Epithelial cell of proximal tubule (primary cell): ENCODE measurements at regions not wholly inside any gene's neighbourhood (a gene's known extent, or its start where the extent isn't known, plus 50 kb on each side); places are given as distances from the start of the nearest gene placed in this dataset.

Experiments used
- DNase-seq: peaks from one replicate; pipeline ENCODE4 v3.0.0-alpha.2; 2011; ENCODE audit warnings: low read depth
- H3K4me3 ChIP-seq: 2 replicates; pipeline ENCODE4 v1.5.1; 2011; ENCODE audit warnings: low read depth, mild to moderate bottlenecking, low read length
- TF ChIP-seq, protein P1 (sequence below): conservative IDR thresholded peaks from 2 replicates; pipeline ENCODE4 v1.5.1; 2012; ENCODE audit warnings: low read depth, mild to moderate bottlenecking, low read length

DNA sequence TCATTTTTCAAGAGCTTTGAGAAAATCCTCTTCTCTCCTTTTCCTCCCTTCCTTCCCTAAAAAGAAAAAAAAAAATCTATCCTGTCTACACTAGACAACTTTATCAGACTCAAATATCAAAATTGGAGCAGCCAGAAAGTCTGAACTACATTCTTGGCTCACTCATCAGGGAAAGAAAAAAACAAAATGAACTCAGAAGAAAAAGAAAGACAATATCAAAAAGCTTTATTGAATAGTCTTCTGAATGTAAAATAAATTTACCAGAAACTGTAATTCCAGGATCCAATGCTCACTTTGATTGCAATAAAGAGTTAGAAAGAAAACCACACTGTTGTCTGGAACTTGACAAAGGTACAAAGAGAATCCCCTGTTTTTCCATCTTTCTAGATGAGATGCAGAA is 507.2 kb upstream of the MPDZ start:
- DNase-seq: no peak
- TF ChIP-seq, protein P1, sequence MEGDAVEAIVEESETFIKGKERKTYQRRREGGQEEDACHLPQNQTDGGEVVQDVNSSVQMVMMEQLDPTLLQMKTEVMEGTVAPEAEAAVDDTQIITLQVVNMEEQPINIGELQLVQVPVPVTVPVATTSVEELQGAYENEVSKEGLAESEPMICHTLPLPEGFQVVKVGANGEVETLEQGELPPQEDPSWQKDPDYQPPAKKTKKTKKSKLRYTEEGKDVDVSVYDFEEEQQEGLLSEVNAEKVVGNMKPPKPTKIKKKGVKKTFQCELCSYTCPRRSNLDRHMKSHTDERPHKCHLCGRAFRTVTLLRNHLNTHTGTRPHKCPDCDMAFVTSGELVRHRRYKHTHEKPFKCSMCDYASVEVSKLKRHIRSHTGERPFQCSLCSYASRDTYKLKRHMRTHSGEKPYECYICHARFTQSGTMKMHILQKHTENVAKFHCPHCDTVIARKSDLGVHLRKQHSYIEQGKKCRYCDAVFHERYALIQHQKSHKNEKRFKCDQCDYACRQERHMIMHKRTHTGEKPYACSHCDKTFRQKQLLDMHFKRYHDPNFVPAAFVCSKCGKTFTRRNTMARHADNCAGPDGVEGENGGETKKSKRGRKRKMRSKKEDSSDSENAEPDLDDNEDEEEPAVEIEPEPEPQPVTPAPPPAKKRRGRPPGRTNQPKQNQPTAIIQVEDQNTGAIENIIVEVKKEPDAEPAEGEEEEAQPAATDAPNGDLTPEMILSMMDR: no peak
- no peak overlapping the region for H3K4me3 ChIP-seq

DNA sequence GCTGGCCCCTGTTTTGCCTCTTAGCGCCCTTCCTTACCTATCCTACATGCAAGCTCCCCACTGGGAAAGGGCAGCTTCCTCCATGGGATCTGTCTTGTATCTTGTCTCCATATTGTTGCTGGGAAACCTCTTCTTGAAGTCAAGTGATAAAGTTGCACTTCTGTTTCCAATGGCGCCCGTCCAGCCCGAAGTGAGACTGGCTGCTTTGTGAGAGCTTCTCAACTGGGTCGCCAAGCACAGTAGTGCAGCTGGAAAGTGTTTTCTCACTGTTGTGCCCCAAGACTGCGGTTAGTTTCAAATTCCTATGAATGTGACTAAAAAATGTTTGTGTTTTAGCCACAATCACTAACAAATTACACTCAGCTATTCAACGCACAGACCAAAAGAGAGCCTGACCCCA is 506.6 kb upstream of the MPDZ start:
- no peak for DNase-seq
- no peak overlapping the region for H3K4me3 ChIP-seq
- TF ChIP-seq, protein P1: no peak

DNA sequence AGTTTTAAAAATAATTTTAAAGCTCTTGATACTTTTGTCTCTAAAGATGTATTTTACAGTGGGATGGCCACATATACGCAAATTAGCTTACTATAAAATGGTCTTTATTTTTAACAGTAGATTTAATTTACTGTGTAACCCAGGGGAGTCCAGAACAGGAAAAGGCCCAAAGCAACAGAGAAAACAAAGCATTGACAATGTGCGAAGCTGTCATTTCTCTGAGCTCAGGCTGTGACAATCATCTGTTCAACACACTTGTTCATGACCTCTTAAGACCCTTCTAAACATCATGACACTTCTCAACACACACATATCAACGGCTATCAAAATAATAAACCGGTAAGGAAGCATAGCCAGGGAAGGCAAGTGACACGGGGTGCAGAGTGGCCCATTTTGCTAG is 499.6 kb upstream of the MPDZ start:
- no peak overlapping the region for H3K4me3 ChIP-seq
- TF ChIP-seq, protein P1: no peak
- no peak for DNase-seq

DNA sequence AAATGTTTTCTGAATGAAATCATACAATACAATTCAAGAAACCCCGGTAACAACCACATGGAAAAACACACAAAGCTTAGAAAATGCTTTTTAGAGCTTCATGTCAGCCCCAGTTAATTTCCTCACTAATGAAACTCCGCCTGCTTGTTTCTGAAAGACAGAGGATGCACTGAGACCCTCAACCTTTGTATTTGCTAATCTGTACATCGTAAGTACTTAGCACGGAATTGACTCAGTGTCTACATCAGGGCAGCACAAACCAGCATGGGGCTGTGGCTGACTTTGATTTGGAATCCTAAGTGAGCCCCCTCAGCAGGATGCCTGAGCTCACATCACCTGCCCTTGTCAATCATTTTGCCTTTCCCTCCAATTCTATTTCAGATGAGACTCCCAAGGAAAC is 499.1 kb upstream of the MPDZ start:
- TF ChIP-seq, protein P1: no peak
- H3K4me3 ChIP-seq: no peak overlapping the region
- no peak for DNase-seq

DNA sequence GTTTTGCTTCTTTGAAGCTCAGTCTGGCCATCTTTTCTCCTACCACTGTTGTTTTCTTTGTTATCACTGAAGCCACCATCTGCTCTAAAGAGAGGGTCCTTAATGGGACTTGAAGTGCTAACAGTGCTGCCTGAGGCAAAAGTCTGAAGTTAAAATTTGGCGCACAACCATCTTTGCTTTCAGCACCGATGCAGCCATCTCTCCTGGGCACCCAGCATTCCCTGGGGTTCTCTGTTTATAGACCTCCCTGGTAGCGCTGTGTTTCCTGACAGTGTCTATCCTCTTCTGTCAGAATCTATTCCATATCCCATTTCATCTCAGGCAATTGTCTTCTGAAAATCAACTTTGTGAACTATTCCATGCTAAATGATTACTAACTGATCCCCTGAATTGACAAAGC is 491.5 kb upstream of the MPDZ start:
- no peak overlapping the region for H3K4me3 ChIP-seq
- DNase-seq: no peak
- TF ChIP-seq, protein P1: no peak

DNA sequence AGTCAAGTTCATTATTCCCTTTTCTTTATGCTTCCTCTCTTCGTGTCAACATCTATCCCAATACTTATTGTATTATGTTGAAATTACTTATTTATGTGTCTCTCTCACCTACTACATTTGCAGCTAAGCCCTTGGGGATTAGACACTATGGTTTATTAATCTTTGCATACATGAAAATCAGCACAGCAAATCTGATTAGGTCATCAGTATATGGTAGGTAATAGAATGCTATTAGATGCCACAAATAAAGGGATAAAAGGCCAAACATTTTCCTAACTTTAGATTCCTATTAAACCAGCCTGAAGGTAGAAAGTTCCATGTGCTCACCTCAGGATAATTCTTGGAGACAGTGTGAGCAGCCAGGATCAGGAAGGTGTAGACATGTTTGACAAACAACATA is 490.1 kb upstream of the MPDZ start:
- no peak overlapping the region for H3K4me3 ChIP-seq
- DNase-seq: no peak
- TF ChIP-seq, protein P1: no peak

DNA sequence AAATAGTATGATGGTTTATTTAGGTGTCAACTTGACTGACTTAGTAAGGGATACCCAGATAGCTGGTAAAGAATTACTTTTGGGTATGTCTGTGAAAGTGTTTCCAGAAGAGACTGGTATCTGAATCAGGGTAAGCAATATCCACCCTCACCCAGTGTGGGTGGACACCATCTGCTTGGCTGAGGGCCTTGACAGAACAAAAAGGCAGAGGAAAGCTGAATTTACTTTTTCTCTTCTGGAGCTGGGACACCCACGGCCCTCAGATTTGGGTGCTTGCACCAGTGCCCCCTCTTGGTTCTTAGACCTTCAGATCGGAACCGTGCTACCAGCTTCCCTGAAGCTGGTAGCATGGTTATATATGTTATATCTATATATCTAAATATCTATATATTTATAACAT is 489.5 kb upstream of the MPDZ start:
- no peak overlapping the region for H3K4me3 ChIP-seq
- DNase-seq: no peak
- TF ChIP-seq, protein P1: no peak
